Left lobe of liver (tissue), 2 donors: ENCODE measurements at regions not wholly inside any gene's neighbourhood (a gene's known extent, or its start where the extent isn't known, plus 50 kb on each side); places are given as distances from the start of the nearest gene placed in this dataset.

ENCODE experiments used
- ATAC-seq: fragments of 200-7000 bp; cut with Tn5 transposase; one replicate; pipeline ENCODE4 v1.9.1; 2020; ENCODE audit warnings: mild to moderate bottlenecking, moderate library complexity
- DNase-seq: peaks from one replicate; pipeline ENCODE4 v3.0.0-alpha.2; 2020; ENCODE audit warnings: low spot score
- donor health status: DM: no; HTN: no; CAD: no; lungs with moderate emphysema.
- donor health status: DM: no; HTN: yes; CAD: no.

DNA sequence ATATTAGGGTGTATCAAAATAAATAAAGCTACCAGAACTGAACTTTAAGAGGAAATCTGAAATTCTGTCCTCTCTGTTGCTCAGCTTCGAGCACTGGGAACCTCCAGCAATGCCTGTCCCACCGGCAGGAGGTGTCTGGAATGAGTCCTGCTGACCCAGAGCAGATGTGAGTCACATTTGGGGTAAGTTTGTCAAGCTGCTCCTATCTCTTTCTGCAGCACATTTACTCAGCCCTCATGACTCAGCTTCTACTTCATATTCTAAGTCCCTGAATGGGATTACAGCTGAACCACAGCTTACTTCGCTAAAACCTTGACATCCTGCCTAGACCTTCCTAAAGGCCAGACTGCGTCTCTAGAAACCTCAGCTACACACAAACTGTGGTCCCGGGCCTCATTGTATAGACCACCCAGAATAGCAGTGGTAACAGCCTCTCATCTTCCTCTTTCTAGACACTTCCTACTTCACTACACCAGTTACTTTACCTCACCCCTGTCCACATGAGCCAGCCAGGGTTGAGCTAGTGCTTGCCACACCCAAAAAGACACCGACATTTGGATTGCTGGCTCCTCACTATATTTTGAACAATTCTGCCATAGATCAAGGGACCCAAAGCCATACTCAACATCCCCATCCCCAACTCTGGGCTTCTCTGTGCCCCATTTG is 109.6 kb upstream of the TMCO5A start:
- no peak for ATAC-seq
- no peak for DNase-seq

DNA sequence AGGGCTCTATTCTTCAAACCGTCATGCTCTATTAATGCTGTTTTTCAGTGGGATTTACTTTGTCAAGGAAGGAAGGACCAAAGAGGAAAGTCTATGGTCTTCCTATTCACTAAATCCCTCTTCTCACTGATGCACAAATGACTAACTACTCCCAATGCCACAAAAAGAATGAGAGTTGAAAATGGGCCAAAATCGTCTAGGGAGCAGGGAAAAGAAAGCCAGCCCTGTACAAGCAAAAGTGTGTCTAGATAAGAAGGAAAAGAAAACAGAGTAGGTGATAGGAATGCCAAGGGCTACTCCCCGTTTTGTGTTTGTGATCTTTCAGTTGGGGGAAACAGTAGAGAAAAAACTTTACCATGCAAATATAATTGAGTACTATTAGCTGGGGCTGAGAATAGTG is 97.2 kb upstream of the TMCO5A start:
- DNase-seq (no peak), ATAC-seq (no peak)

DNA sequence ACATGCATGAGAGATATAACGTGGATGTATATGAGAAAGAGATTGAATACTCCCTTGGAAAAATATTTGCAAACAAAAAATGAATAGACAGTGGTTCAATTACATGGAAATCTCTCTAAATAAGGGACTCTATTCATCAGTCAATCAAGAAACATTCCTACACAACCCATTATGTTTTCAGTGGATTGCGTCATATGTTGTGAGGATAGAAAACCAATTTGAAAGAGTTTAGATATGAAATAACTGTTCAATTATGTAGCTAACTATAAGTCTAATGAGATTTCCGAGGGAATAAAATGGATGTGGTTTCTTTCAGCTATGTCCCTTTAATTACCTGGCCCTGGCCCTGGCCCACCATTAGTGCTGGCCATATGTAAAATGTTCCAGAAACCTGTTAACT is 86.7 kb upstream of the TMCO5A start:
- DNase-seq (no peak), ATAC-seq (no peak)

DNA sequence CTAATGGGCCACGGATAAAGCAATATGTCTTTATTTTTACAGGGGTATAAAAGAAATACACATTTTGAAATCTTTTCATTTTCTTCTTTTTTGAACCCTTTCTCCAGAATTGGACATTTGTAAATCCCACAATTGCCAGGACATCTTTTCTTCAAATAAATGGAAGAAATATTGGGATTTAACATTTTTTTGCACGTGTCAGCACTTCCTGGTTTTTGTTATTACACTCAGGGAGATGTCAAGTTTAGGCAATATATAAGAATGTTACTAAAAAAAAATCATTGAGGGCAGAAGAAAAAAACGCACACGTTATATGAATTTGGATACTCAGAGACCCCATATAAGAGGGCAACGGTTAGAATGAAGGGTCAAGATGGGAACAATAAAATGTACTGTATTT is 78.3 kb upstream of the TMCO5A start:
- ATAC-seq (no peak), DNase-seq (no peak)

DNA sequence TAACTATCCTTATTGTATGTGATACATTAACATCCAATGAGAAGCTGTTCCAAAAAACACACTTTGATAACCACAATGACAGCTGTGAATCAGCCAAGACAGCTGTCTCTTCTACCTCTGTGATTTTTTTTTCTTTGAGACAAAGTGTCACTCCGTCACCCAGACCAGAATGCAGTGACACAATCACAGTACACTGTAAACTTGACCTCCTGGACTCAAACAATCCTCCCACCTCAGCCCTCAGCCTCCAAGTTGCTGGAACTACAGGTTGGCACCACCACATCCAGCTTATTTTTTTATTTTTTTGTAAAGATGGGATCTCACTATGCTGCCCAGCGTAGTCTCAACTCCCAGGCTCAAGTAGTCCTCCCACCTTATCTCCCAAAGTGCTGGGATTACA is 73.5 kb upstream of the TMCO5A start:
- ATAC-seq (peak; percentile 80), DNase-seq (peak; percentile 48)

DNA sequence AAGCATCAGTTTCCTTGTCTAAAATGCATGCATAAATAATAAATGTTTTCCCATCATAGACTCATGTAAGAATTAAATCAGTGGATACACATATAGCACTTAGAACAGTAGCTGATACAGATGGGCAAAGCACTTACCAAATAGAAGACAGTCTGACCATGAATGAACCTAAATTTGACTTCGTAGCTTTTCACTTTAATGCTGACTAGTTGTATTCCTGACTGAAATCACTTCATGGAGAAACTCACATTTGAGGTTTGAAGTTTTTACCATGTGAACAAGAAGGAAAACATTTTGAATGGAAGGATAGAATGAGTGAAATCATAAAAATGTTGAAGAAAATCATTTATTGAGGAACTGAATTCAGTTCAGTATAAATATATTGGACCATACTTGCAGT is 68.8 kb upstream of the TMCO5A start:
- DNase-seq (no peak), ATAC-seq (no peak)

DNA sequence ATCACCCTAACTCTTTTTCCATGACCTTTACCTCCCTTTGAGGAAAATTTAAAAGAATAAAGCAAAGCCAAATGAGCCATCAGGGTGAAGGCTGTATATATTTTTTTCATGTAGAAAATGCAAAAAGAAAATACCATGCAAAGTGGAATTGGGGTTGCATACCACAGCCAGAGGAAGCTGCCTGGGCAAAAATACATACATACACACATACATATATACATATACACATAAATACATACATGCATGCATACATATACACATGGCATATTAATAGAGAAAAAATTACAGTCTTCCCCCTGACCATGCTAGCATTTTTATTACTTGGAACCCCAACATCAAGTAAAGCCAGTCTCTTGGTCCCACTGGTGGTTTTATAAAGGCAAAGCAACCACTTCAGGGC is 63.7 kb upstream of the TMCO5A start:
- DNase-seq: no peak
- ATAC-seq: no peak

DNA sequence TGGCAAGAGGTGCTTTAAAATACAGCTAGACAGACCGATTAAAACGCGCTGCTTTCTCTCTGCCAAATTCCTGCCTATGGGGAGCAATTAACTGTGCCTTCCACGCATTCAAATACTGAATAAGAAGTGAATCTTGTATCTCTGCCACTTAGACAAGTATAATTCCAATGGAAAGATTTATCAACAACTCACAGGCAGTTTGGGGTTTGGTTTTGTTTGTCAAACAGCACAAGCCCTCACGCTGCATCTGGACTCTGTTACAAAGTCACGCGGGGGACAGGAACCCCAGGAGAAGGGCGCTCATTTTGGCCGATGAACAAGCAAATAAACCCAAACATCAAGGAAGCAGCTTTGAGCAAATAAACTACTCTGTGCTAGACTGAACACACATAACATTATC is 61.8 kb upstream of the TMCO5A start:
- peak; percentile 84 for DNase-seq
- peak; percentile 96 for ATAC-seq

DNA sequence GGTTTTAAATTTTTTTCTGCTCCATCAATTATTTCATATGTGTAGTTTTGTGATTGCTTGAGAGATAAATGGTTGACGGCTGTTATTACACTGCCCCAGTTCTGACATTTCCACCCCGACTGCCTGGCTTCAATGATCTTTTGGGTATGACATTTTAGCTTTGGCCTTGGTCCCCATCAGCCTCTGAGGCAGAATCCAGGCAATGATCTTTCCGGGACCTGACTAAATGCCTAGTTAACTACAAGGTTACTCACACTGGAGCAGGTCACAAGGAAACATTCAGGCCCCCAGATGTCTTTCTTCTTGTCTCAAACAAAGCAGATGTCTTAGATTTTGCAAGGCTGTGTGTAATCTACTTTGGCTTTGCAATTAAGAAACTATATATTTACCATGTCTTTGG is 61.1 kb upstream of the TMCO5A start:
- DNase-seq: no peak
- peak; percentile 33 for ATAC-seq

DNA sequence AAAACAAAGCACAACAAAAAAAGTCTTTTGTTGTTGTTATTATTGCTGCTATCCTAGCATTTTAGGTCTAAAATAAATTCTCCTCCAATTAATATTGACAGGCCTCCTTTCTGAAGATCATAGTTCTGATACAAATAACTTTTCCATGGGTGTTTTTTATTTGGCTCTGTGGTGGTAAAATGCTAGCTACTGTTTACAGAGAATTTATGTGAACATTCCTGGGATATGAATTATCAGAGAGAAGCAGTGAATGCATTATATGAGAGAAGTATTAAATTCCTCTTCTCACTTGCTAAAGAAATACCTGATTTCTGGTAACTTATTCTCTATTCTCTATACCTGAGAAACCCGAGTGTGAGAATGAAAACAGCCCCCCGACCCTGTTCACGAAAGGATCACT is 57.5 kb upstream of the TMCO5A start:
- DNase-seq: no peak
- ATAC-seq: no peak

DNA sequence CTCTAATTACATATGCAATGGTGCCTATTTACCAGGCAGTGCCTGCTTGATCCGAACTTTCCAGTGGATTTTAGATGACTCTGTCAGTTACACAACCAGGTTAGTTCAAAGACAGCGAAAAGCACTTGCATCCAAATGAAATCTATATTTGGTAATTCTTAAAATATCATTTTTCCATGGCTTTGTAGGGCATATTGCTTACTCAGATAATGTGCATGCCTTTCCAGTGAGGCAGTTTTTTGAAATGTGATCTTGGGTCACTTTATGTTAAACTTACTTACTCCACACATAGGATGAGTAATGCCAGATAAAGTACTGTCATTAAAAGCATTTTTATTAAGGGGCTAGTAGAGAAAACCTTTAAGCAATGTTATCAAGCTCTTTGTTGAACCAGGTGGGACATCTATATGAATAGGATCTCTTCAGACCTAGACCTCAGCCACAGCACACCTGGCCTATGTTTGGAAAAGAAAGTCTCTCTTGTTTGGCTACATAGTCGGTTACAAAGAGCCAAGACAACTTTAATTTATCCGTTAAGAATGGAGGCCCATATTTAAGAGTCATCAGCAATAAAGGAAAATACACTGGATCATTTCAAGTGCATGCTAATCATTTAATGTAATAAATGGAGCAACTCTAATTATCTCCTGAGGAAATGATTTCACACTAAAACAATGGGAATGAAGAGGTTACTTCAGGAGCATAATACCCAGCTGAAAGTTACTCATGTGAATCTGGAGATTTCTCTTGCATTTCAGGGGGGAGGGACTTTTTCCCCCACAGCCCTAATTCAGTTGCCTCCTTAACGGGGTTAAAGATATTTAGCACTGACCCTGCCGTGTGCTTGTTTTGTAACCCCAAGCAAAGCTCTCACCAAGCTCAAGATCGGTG is 56.3 kb upstream of the TMCO5A start:
- ATAC-seq (no peak), DNase-seq (no peak)

DNA sequence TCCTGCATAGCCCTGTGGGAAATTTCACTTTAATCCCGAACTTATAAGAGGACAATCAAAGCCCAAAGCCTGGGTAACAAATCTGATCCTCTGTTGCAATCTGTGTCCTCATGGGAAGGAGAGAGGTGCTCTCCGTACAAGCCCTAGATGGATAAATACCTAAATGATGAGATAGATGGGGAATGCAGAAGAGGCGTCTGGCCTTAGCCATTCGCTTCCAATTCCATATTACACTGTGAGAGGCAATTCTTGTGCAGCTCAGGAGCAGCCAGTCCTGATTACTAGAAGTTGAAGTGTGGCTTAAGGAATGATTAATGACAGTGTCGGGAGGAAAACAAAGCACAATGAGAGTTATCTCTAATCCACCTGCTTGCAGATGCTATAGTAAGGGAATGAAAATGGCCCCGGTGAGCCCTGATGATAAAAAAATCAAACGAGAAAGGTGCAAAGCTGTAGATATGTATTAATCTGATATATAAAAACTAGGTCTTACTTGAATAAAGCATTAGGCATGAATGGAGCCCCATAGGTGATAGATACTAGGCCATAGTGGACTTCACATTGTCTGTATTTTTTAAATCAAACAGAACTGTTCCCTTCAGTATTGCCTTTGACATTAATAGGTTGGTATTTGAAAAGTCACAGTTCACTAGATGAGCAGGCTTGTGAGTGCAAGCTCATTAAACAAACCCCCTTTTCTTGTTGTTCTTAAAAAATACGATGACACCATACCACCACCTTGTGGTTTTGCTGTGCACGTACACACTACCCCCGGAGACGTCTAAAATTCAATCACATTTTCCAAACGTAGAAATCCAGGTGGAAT is 54.2 kb upstream of the TMCO5A start:
- ATAC-seq: peak; percentile 97
- DNase-seq: no peak

DNA sequence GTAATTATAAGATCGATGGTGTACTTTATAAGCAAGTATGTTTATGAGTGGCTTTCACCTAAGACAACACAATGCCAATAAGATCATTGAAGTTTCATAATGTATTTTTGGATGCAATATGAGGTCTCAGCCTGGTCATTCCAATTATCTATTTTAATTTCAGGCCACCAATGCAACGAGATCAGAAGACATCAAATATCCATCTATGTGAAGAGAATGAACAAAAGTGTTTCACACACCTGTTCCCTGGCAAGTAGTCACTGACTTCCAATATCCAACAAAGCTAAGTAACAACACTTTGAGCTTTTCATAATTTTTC is 53.6 kb upstream of the TMCO5A start:
- no peak for ATAC-seq
- DNase-seq: no peak

DNA sequence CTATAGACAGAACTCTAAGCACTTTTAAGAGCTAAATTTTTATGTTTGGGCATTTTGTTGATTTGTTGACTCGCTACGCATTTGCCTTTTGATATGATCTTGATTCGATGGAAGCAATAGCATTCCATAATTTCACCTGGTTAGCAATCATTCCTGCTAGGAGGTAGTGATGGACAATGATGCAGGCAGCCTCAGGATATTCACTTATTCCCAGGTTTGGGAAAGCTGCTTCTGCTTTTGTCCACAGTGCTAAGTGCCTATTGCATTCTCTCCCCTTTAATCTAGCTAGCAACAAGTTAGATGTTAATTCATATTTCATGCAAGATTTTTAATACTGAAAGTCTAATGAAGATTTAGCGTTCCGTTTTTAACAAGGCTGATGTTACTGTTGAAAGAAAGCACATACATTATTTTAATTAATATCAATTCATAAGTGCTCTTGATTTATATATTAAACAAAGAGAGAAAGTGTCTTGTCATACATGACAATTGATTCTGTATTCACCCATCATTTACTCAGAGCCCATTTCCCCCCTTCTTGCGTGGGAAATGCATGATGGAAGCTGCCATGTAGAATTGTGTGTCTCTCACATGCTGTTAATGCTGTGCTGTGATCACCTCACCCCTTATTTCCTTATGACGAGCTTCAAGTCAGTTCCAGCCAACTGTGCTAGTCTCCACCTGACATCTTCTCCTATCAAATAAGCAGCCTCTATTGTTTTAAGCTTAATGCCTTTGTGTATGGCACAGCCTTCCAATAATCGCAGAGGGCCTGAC is 53.0 kb upstream of the TMCO5A start:
- DNase-seq (no peak), ATAC-seq (no peak)

DNA sequence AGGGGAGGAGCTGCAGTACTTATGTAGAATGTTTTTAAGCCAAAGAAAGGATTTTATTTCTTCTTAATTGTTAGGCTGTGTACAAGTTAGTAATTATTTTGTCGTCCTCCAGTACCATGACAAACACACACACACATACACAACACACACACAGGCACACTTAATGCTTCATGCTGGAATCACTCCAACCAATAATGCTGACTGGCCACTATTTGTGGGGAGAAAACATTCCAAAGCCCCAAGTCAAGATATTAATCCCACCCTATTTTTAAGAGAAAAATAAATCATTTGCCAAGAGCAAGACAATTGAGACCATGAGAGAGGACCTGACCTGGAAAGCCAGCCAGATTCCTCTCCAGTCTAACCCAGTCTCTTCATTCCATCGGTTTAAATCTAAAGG is 51.8 kb upstream of the TMCO5A start:
- ATAC-seq: no peak
- no peak for DNase-seq
